RWPE2 (cell line): ENCODE measurements at regions not wholly inside any gene's neighbourhood (a gene's known extent, or its start where the extent isn't known, plus 50 kb on each side); places are given as distances from the start of the nearest gene placed in this dataset.

ENCODE experiments used
- ATAC-seq: fragments of 200-7000 bp; cut with Tn5 transposase; 3 replicates; pipeline ENCODE4 v1.9.1; 2021; ENCODE audit warnings: low read depth
- DNase-seq: peaks from one replicate; pipeline ENCODE4 v3.0.0-alpha.2; 2020; ENCODE audit warnings: low spot score
- H3K27ac ChIP-seq: fragments of 450-650 bp; 2 replicates; pipeline ENCODE4 v1.5.1; 2017; ENCODE audit warnings: mild to moderate bottlenecking; ENCODE audit not compliant: poor library complexity, severe bottlenecking
- H3K27me3 ChIP-seq: fragments of 250-450 bp; sonication (Bioruptor Pico); 2 replicates; pipeline ENCODE4 v1.5.1; 2021; ENCODE audit warnings: mild to moderate bottlenecking, moderate library complexity; ENCODE audit not compliant: insufficient read depth, poor library complexity, severe bottlenecking
- H3K36me3 ChIP-seq: fragments of 250-450 bp; sonication (Bioruptor Pico); 2 replicates; pipeline ENCODE4 v1.5.1; 2020; ENCODE audit warnings: low read depth, mild to moderate bottlenecking, moderate library complexity
- H3K4me1 ChIP-seq: fragments of 250-450 bp; sonication (Bioruptor Pico); 2 replicates; pipeline ENCODE4 v1.5.1; 2021; ENCODE audit warnings: mild to moderate bottlenecking, moderate library complexity; ENCODE audit not compliant: insufficient read depth, poor library complexity, severe bottlenecking
- H3K4me3 ChIP-seq: fragments of 250-450 bp; sonication (Bioruptor Pico); 2 replicates; pipeline ENCODE4 v1.5.1; 2021; ENCODE audit warnings: mild to moderate bottlenecking, moderate library complexity; ENCODE audit not compliant: severe bottlenecking
- H3K9me3 ChIP-seq: fragments of 250-450 bp; sonication (Bioruptor Pico); 2 replicates; pipeline ENCODE4 v1.5.1; 2021; ENCODE audit warnings: mild to moderate bottlenecking, moderate library complexity; ENCODE audit not compliant: severe bottlenecking
- CTCF ChIP-seq: fragments of 450-650 bp; IDR thresholded peaks from one replicate; pipeline ENCODE4 v1.5.1; 2017; ENCODE audit warnings: mild to moderate bottlenecking, moderate library complexity; ENCODE audit not compliant: poor library complexity, severe bottlenecking

GRCh38 chr2:75325594-75325993 lies 126.3 kb upstream of the TACR1 start:
- H3K9me3 ChIP-seq: no peaks in the 10 kb centered on the region
- no peaks in the 10 kb centered on the region for H3K36me3 ChIP-seq
- no peaks in the 10 kb centered on the region for H3K27me3 ChIP-seq
- DNase-seq (no peak), ATAC-seq (no peak)
- no peak for TF ChIP-seq CTCF
- H3K4me3 ChIP-seq: no peak overlapping the region
- no peaks in the 10 kb centered on the region for H3K4me1 ChIP-seq
- H3K27ac ChIP-seq: no peak overlapping the region

GRCh38 chr2:75324861-75325284 lies 125.6 kb upstream of the TACR1 start:
- TF ChIP-seq CTCF: no peak
- ATAC-seq (no peak), DNase-seq (no peak)

GRCh38 chr2:75324141-75324540 lies 124.8 kb upstream of the TACR1 start:
- Histone ChIP-seq H3K4me1 (no peaks in the 10 kb centered on the region), H3K9me3 (no peaks in the 10 kb centered on the region), H3K27ac (no peak overlapping the region), H3K36me3 (no peaks in the 10 kb centered on the region), H3K27me3 (no peaks in the 10 kb centered on the region), H3K4me3 (no peak overlapping the region)
- DNase-seq (no peak), ATAC-seq (no peak)
- no peak for TF ChIP-seq CTCF

More at GRCh38 chr2:75324861-75325284, 125.6 kb upstream of the TACR1 start:
- no peak overlapping the region for H3K27ac ChIP-seq
- no peaks in the 10 kb centered on the region for H3K36me3 ChIP-seq
- H3K27me3 ChIP-seq: no peaks in the 10 kb centered on the region
- no peaks in the 10 kb centered on the region for H3K4me1 ChIP-seq
- no peak overlapping the region for H3K4me3 ChIP-seq
- no peaks in the 10 kb centered on the region for H3K9me3 ChIP-seq

GRCh38 chr2:75321599-75321922 lies 122.2 kb upstream of the TACR1 start:
- no peaks in the 10 kb centered on the region for H3K9me3 ChIP-seq
- H3K27me3 ChIP-seq: no peaks in the 10 kb centered on the region
- H3K36me3 ChIP-seq: no peaks in the 10 kb centered on the region
- ATAC-seq (no peak), DNase-seq (no peak)
- TF ChIP-seq CTCF: no peak
- H3K4me3 ChIP-seq: no peak overlapping the region
- H3K4me1 ChIP-seq: no peaks in the 10 kb centered on the region
- no peak overlapping the region for H3K27ac ChIP-seq

GRCh38 chr2:75320898-75321598 lies 121.7 kb upstream of the TACR1 start:
- no peak overlapping the region for H3K27ac ChIP-seq
- no peak for DNase-seq
- no peaks in the 10 kb centered on the region for H3K4me1 ChIP-seq
- no peak for TF ChIP-seq CTCF
- no peaks in the 10 kb centered on the region for H3K9me3 ChIP-seq
- H3K27me3 ChIP-seq: no peaks in the 10 kb centered on the region
- ATAC-seq: no peak
- H3K4me3 ChIP-seq: no peak overlapping the region
- no peaks in the 10 kb centered on the region for H3K36me3 ChIP-seq
